ENCODE measurements at regions not wholly inside any gene's neighbourhood (a gene's known extent, or its start where the extent isn't known, plus 50 kb on each side); places are given as distances from the start of the nearest gene placed in this dataset.
"Not testable (repeated sequence)": the region's sequence is repeated elsewhere in the genome, so short reads cannot be mapped to it uniquely, and the experiment has no call there.

DNA sequence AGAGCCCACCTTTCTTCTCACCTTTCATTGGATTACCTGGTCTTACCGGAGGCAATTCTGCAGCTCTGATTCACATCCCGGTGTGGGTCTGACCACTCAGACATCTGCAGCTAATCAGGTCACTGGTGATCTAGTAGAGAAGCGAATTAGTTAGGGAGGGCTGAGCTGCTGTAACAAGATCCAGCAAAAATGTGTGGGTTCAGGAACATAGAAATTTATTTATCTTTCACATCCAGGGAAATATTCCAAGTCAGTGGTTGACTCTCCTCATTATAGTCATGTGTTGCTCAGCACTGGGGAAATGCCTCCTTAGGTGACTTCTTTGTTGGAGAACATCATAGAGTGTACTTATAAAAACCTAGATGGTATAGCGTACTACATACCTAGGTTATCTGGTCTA is 218.7 kb upstream of the PELI2 start:
- DNase-seq: no peak

- no peak for DNase-seq
Observed at GRCh38 chr14:55900749-55901148, 217.5 kb upstream of the PELI2 start.

DNA sequence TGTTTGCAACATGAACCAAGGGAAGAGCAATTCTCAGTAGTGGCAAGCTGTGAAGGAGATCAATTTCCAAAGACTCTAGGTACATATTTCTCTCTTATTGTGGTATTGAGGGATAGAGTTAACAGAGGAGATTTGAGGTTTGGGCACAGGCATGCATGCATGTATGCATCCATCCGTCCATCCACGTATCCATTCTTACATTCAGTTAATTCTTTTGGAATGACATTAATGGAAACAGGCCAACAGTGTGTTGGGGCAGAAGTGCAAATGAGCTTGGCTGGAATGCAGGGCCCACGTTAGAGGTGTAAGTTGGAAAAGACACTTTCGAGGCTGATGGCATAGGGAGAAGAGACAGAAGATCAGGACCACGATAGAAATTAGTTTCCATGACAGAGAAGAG is 216.9 kb upstream of the PELI2 start:
- DNase-seq: no peak

GRCh38 chr14:55902241-55902640 is 216.0 kb upstream of the PELI2 start:
- no peak for DNase-seq

DNA sequence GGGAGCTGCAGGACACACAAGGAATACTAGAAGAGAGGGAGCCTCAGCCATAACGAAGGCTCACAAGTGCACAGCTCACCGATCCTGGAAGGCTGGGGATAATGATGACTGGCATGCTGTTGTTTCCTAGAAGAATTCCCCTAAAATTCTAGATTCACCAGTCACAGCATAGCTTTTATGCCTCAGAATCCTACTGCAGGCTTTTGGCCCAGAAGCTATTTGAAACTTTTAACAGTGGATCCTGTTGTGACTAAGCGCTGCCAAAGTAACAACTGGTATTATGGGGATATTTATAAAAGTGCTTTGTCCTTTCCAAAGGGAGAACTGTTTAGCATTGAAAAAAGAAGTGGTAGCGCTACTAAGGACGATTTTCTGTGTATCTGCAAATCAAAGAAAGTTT is 214.1 kb upstream of the PELI2 start:
- DNase-seq: no peak

GRCh38 chr14:55908106-55908505 is 210.1 kb upstream of the PELI2 start:
- no peak for DNase-seq

DNA sequence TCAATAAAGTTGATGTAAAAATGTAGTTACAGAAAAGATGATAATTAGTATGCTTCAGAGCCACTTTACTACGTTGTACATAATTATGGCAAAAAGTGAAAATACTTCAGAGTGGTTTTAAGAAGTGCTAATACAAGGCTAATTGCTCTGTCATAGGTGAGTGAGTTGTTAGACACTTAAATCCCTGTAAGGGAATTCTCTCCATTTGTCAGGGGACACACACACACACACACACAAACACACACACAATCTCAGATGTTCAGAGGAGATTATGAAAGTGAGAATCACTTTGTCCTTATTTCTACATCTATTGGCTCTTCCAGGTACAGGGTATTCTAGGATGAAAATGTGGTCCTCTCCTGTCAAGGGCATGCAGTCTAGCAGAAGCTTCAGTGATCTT is 208.3 kb upstream of the PELI2 start:
- DNase-seq: no peak

DNA sequence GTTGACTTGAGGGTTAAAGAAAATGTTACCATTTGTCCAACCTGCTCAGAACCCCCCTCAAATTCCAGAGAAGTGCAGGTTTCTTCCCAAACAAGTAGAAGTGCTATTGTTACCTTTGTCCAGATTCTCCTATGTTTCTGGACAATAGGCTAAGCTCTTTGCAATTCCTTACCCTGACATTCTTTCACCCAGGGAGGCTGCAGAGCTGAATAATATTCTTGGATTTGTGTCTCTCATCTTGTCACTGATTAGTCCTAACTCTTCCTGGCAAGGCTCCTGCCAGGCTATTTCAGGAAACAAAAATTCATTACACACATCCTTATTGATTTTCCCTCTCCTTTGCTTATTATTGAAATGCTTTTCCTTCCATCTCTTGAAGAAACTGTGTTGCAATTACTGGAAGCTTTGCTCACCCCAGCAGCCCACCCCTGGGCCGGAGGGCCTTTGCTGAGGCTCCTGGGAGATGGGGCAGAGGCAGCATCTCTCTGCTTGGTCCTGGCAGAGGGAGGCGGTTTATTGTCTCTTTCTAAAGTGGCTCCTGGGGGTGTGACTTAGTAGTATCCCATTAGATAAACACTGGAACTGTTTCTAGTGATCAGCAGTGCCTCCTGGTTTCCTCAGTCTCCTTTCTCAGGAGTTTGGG is 207.5 kb upstream of the PELI2 start:
- no peak for DNase-seq

GRCh38 chr14:55911776-55912175 is 206.4 kb upstream of the PELI2 start:
- DNase-seq: no peak

GRCh38 chr14:55912344-55912743 is 205.9 kb upstream of the PELI2 start:
- DNase-seq: no peak

- no peak for DNase-seq
Observed at GRCh38 chr14:55913324-55914025, 204.7 kb upstream of the PELI2 start.

- DNase-seq: no peak
Observed at GRCh38 chr14:55914771-55915170, 203.4 kb upstream of the PELI2 start.

GRCh38 chr14:55915456-55915855 is 202.8 kb upstream of the PELI2 start:
- no peak for DNase-seq

- DNase-seq: not testable (repeated sequence)
Observed at GRCh38 chr14:55919800-55920199, 198.4 kb upstream of the PELI2 start.

- no peak for DNase-seq
Observed at GRCh38 chr14:55921511-55921910, 196.7 kb upstream of the PELI2 start.

- DNase-seq: no peak
Observed at GRCh38 chr14:55926007-55926406, 192.2 kb upstream of the PELI2 start.

- DNase-seq: no peak
Observed at GRCh38 chr14:55927028-55927427, 191.2 kb upstream of the PELI2 start.

- DNase-seq: no peak
Observed at GRCh38 chr14:55928276-55928675, 189.9 kb upstream of the PELI2 start.

GRCh38 chr14:55929136-55929535 is 189.1 kb upstream of the PELI2 start:
- DNase-seq: no peak

DNA sequence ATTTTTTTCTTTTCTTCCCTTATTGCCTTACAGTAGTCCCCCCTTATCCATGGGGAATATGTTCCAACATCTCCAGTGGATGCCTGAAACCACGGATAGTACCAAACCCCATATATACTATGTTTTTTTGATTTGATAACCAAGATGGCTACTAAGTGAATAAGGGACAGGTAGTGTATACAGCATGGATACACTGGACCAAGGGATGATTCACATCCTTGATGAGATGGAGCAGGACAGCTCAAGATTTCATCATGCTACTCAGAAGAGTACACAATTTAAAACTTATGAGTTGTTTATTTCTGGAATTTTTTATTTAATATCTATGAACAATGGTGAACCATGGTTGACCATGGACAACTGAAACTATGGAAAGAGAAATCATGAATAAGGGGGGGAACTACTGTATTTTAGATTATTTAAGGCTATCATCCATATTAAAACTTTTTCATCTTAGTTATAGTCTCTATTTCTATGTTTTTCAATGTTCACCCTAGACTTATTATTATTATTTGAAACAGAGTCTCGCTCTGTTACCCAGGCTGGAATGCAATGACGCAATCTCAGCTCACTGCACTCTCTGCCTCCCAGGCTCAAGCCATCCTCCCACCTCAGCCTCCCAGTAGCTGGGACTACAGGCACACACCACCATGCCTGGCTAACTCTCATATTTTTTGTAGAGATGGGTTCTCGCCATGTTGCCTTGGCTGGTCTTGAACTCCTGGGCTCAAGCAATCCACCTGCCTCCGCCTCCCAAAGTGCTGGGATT is 188.0 kb upstream of the PELI2 start:
- DNase-seq: no peak

DNA sequence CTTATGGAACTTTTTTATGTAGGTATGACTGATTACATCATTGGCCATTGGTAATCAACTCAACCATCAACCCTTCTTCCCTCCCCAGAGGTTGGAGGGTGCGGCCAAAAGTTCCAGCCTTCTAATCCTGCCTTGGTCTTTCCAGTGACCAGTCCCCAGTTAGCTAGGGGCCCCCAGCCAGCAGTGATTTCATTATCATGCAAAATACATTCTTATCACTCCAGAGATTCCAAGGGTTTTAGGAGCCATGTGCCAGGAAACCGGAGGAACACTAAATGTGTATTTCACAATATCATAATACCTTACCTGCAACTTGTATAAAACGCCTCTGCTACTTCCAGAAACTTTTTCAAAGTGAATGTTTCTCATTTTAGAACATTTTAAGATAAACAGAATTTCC is 181.5 kb upstream of the PELI2 start:
- no peak for DNase-seq

DNA sequence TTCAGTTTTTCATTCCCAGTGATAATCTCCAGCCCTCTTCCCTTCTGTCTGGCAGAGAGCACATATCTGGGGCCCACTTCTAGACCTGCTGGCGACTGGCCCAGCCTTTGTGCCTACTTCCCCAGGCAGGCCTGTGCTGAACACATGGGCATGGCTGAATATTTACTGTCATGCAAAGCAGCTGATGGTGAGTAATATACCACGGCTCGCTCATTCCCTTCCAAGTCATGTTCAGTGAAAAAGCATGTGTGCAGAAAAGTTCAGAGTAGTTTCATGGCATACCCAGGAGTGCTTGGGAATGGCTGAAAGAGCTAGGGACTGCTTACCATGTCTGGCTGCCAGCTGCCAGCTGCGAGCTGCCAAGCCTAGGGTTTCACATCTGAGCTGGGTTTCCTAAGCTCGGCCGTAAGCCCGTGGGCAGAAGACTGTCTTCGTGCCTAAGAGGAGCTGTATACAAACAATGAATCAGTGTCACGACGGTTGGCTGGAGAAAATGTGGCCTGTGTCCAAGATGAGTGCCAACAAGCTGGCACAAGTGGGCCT is 179.9 kb upstream of the PELI2 start:
- no peak for DNase-seq

DNA sequence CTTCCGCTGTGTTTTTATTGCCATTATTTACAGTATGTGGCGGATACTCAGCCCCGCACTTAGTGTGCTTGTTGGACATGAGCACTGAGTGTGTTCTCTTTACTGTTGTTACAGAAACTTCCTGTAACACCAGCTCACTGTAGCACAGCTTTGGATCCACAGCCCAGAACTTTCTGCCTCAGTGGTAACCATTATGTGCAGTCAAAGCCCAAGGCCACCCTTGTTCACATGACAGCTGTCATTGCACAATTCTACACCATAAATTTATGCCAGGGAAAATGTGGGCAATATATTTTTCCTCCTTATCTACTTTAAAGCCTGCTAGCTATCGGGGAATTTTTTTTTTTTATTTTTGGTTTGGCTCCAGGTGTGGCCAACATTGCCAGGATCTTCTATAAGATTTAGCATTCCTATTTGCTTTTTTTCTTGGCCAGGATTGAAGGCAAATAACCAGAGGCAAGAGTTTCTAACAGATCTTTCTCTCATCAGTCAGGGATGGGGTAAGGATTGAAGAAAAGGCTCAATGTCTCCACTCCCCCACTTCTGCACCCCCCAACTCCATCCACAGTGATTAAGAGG is 176.0 kb upstream of the PELI2 start:
- no peak for DNase-seq

DNA sequence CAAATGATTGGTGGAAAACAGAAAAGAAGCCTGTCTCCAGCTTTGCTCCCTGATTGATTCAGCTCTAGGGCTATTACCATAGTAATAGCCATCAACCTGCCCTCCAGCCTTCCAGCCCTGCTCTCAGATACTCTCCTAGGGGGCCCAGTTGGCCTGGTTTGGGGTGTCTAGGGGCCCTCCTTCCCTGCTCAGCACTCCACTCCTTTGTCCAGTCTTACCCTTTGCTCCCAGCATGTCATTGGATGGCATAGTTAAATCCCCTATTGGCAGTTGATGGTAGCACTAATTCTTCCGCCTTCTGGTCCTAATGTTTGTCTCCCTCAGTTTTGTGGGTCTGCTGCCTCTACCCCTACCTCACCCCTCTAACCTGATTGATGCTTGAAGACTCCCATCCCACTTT is 175.4 kb upstream of the PELI2 start:
- no peak for DNase-seq

Measured in NCI-H1930 (cell line).